H1 (cell line): ENCODE measurements at regions not wholly inside any gene's neighbourhood (a gene's known extent, or its start where the extent isn't known, plus 50 kb on each side); places are given as distances from the start of the nearest gene placed in this dataset.

Experiments
- CTCF ChIA-PET: fragments of 300-600 bp; sonication (Branson Sonifier 250); formaldehyde crosslinking; loops from one replicate; lab custom pipeline; 2021; ENCODE audit not compliant: partially characterized antibody; lab: Charles Lee
- POLR2A ChIA-PET: fragments of 300-600 bp; sonication (Branson Sonifier 250); formaldehyde crosslinking; loops from one replicate; lab custom pipeline; 2021; ENCODE audit warnings: inconsistent platforms; ENCODE audit not compliant: partially characterized antibody; lab: Charles Lee
- DNase-seq, 2 experiments: peaks; one replicate each; pipeline versions ENCODE4 v3.0.0 to v3.0.0-alpha.2; 2010 to 2022; ENCODE audit warnings: low spot score in 2 of 2, low read depth in 1 of 2, mixed read lengths in 1 of 2
- FAIRE-seq: peaks from 2 replicates; lab custom pipeline; 2011; peaks lifted over from hg19 to GRCh38; lab: Jason Lieb, UNC
- H2AFZ ChIP-seq: 2 replicates; pipeline ENCODE4 v1.8.1; 2012; ENCODE audit warnings: low read length, inconsistent platforms
- H2AK5ac ChIP-seq: 2 replicates; pipeline ENCODE4 v1.6.1; 2013; ENCODE audit warnings: low read depth, low read length
- H2BK120ac ChIP-seq: replicated peaks from 2 replicates; pipeline ENCODE3; 2013; ENCODE audit warnings: low read depth, low read length, inconsistent platforms
- H2BK12ac ChIP-seq: 2 replicates; pipeline ENCODE4 v1.6.1; 2013; ENCODE audit warnings: low read depth, low read length
- H2BK15ac ChIP-seq: 2 replicates; pipeline ENCODE4 v1.6.1; 2013; ENCODE audit warnings: low read length
- H2BK20ac ChIP-seq: 2 replicates; pipeline ENCODE4 v1.6.1; 2013; ENCODE audit warnings: low read length
- H2BK5ac ChIP-seq: 2 replicates; pipeline ENCODE4 v1.6.1; 2013; ENCODE audit warnings: low read depth, low read length
- H3K14ac ChIP-seq: 2 replicates; pipeline ENCODE4 v1.6.1; 2013; ENCODE audit warnings: inconsistent platforms; ENCODE audit not compliant: insufficient read length
- H3K18ac ChIP-seq: 2 replicates; pipeline ENCODE4 v1.6.1; 2013; ENCODE audit warnings: low read length; ENCODE audit errors: extremely low read depth
- H3K23ac ChIP-seq: 2 replicates; pipeline ENCODE4 v1.6.1; 2013; ENCODE audit warnings: inconsistent platforms; ENCODE audit not compliant: insufficient read length
- H3K23me2 ChIP-seq: 2 replicates; pipeline ENCODE4 v1.6.1; 2013; ENCODE audit warnings: low read depth, low read length
- H3K27ac ChIP-seq: 2 replicates; pipeline ENCODE4 v1.6.1; 2011; ENCODE audit warnings: low read depth, low read length, inconsistent platforms
- H3K27me3 ChIP-seq, 4 experiments: replicated peaks in 1 of 4; 1 replicate in 1 of 4; 2 replicates in 3 of 4; pipeline versions ENCODE4 v1.6.1 to v1.8.1; 2011 to 2013; ENCODE audit warnings: low read length in 3 of 4, mild to moderate bottlenecking in 3 of 4, inconsistent platforms in 2 of 4, mixed read lengths in 2 of 4, moderate library complexity in 1 of 4; ENCODE audit not compliant: control insufficient read depth in 3 of 4, insufficient read depth in 3 of 4; ENCODE audit errors: extremely low read depth in 1 of 4
- H3K36me3 ChIP-seq, 4 experiments: 2 replicates each; pipeline versions ENCODE4 v1.6.1 to v1.8.1; 2011 to 2013; ENCODE audit warnings: mild to moderate bottlenecking in 4 of 4, low read length in 3 of 4, moderate library complexity in 2 of 4, control low read depth in 1 of 4, inconsistent platforms in 1 of 4; ENCODE audit not compliant: insufficient read depth in 4 of 4, control insufficient read depth in 2 of 4
- H3K4ac ChIP-seq: replicated peaks from 2 replicates; pipeline ENCODE3; 2013; ENCODE audit warnings: low read length, low read depth, mixed read lengths, inconsistent platforms; ENCODE audit not compliant: insufficient read length
- H3K4me1 ChIP-seq, 4 experiments: replicated peaks in 1 of 4; 1 replicate in 1 of 4; 2 replicates in 3 of 4; pipeline versions ENCODE4 v1.6.1 to v1.8.1; 2011 to 2013; ENCODE audit warnings: low read length in 3 of 4, inconsistent platforms in 2 of 4, mixed read lengths in 1 of 4; ENCODE audit not compliant: insufficient read depth in 4 of 4, control insufficient read depth in 3 of 4
- H3K4me2 ChIP-seq, 2 experiments: 2 replicates each; pipeline versions ENCODE4 v1.6.1 to v1.8.1; 2011 to 2013; ENCODE audit warnings: low read depth in 2 of 2, low read length in 2 of 2, control low read depth in 1 of 2, inconsistent platforms in 1 of 2, mild to moderate bottlenecking in 1 of 2; ENCODE audit not compliant: insufficient read depth in 1 of 2
- H3K4me3 ChIP-seq, 4 experiments: fragments of 200-600, 300-600 bp in 1 of 4; sonication (generic), shearing (Covaris generic), sonication (Bioruptor Twin) in 1 of 4; 2 replicates each; pipeline versions ENCODE4 v1.5.1 to v1.8.1; 2011 to 2016; ENCODE audit warnings: low read length in 4 of 4, low read depth in 3 of 4, control low read depth in 2 of 4, inconsistent platforms in 2 of 4, mild to moderate bottlenecking in 2 of 4, mixed read lengths in 1 of 4, moderate library complexity in 1 of 4; ENCODE audit not compliant: insufficient read depth in 2 of 4; ENCODE audit errors: extremely low read depth in 1 of 4
- H3K56ac ChIP-seq: replicated peaks from 2 replicates; pipeline ENCODE3; 2013; ENCODE audit warnings: low read depth, mild to moderate bottlenecking, mixed read lengths, low read length, inconsistent platforms; ENCODE audit not compliant: insufficient read length
- H3K79me1 ChIP-seq: 2 replicates; pipeline ENCODE4 v1.6.1; 2013; ENCODE audit warnings: low read depth, low read length, control low read depth
- H3K79me2 ChIP-seq, 2 experiments: 2 replicates each; pipeline versions ENCODE4 v1.6.1 to v1.8.1; 2012 to 2013; ENCODE audit warnings: low read length in 2 of 2, mild to moderate bottlenecking in 2 of 2, inconsistent platforms in 1 of 2; ENCODE audit not compliant: insufficient read depth in 2 of 2, control insufficient read depth in 1 of 2
- H3K9ac ChIP-seq, 4 experiments: replicated peaks in 1 of 4; 1 replicate in 1 of 4; 2 replicates in 3 of 4; pipeline versions ENCODE4 v1.6.1 to v1.8.1; 2011 to 2013; ENCODE audit warnings: low read depth in 3 of 4, low read length in 3 of 4, control low read depth in 2 of 4, mild to moderate bottlenecking in 2 of 4, moderate library complexity in 2 of 4, inconsistent platforms in 1 of 4; ENCODE audit errors: extremely low read depth in 1 of 4
- H3K9me3 ChIP-seq, 2 experiments: 2 replicates each; pipeline versions ENCODE4 v1.6.1 to v1.8.1; 2012 to 2013; ENCODE audit warnings: mild to moderate bottlenecking in 2 of 2, moderate library complexity in 2 of 2, control low read depth in 1 of 2, inconsistent platforms in 1 of 2, low read depth in 1 of 2, low read length in 1 of 2, mixed read lengths in 1 of 2; ENCODE audit not compliant: insufficient read depth in 2 of 2
- H4K20me1 ChIP-seq, 2 experiments: replicated peaks in 1 of 2; 2 replicates each; pipeline versions ENCODE3 to v1.8.1; 2011 to 2013; ENCODE audit warnings: inconsistent platforms in 2 of 2, low read length in 2 of 2, mild to moderate bottlenecking in 1 of 2; ENCODE audit not compliant: insufficient read depth in 2 of 2, control insufficient read depth in 1 of 2
- H4K5ac ChIP-seq: 2 replicates; pipeline ENCODE4 v1.6.1; 2013; ENCODE audit warnings: low read length, low read depth, mixed read lengths, inconsistent platforms; ENCODE audit not compliant: insufficient read length
- H4K8ac ChIP-seq: 2 replicates; pipeline ENCODE4 v1.8.0; 2013; ENCODE audit warnings: mild to moderate bottlenecking, moderate library complexity, low read length, inconsistent platforms; ENCODE audit not compliant: insufficient read depth; ENCODE audit errors: extremely low read depth
- H4K91ac ChIP-seq: replicated peaks from 2 replicates; pipeline ENCODE3; 2013; ENCODE audit warnings: low read length, mixed read lengths, inconsistent platforms; ENCODE audit not compliant: insufficient read length
- CTCF ChIP-seq, 3 experiments: IDR thresholded peaks; 1 replicate in 2 of 3; 2 replicates in 1 of 3; pipeline versions ENCODE4 v1.5.1 to v1.6.1; 2011; ENCODE audit warnings: low read length in 3 of 3, mild to moderate bottlenecking in 3 of 3, inconsistent platforms in 2 of 3, low read depth in 1 of 3, moderate library complexity in 1 of 3; ENCODE audit not compliant: insufficient read depth in 1 of 3; ENCODE audit errors: control extremely low read depth in 1 of 3
- SRF ChIP-seq: IDR thresholded peaks from 2 replicates; pipeline ENCODE4 v1.6.1; 2011; ENCODE audit warnings: mild to moderate bottlenecking, low read depth, low read length, moderate library complexity
- TCF12 ChIP-seq: IDR thresholded peaks from 2 replicates; pipeline ENCODE4 v1.6.1; 2011; ENCODE audit warnings: low read depth, mild to moderate bottlenecking, low read length
- TEAD4 ChIP-seq: IDR thresholded peaks from 2 replicates; pipeline ENCODE4 v1.6.1; 2012; ENCODE audit warnings: low read depth, low read length, inconsistent platforms, mixed read lengths
- WGBS, 2 experiments: shearing (Covaris generic) in 1 of 2; methylation state at CpG; one replicate each; pipeline versions ENCODE4 v1.1.6 to v1.1.7; 2013 to 2015; ENCODE audit warnings: low lambda C conversion rate in 2 of 2, mixed read lengths in 2 of 2, inconsistent platforms in 1 of 2, low coverage in 1 of 2, missing lambda C conversion rate in 1 of 2; ENCODE audit not compliant: insufficient replicate concordance in 2 of 2, insufficient coverage in 1 of 2, insufficient read length in 1 of 2; ENCODE audit errors: extremely low coverage in 1 of 2, missing lambda C conversion rate in 1 of 2; 5-methylcytosine and 5-hydroxymethylcytosine counted together

- Histone ChIP-seq H4K20me1 (no peaks in the 10 kb centered on the region), H3K36me3 (no peaks in the 10 kb centered on the region; a peak in 1 of 8 replicates), H3K4ac (no peak overlapping the region), H3K79me2 (no peaks in the 10 kb centered on the region), H4K5ac (no peak overlapping the region), H4K91ac (no peak overlapping the region), H3K9me3 (peaks cover 42 to 66% of the 10 kb centered on the region in 2 experiments)
- no peak for DNase-seq
- POLR2A ChIA-PET = no interaction called here
- CTCF ChIA-PET = no interaction called here
- no peak for TF ChIP-seq TCF12
- no peak for TF ChIP-seq SRF
- no peak for TF ChIP-seq CTCF (IDR thresholded peaks at IDR 0.05; ENCODE audit: control extremely low read depth in 1 of 3, insufficient read depth in 1 of 3, low read depth in 1 of 3, low read length in 3 of 3)
- TF ChIP-seq TEAD4 = no peak
- TF ChIP-seq, all 59 proteins: peak for 0
- Histone ChIP-seq H2BK12ac (no peak overlapping the region), H3K18ac (no peak overlapping the region), H3K27ac (no peak overlapping the region), H3K4me3 (no peak overlapping the region), H3K4me2 (no peak overlapping the region), H3K9ac (no peak overlapping the region), H3K56ac (no peak overlapping the region), H2AFZ (no peak overlapping the region), H2BK15ac (no peak overlapping the region), H2BK5ac (no peak overlapping the region), H3K14ac (no peak overlapping the region), H2AK5ac (no peak overlapping the region), H3K23ac (no peak overlapping the region), H3K23me2 (no peaks in the 10 kb centered on the region), H3K79me1 (no peaks in the 10 kb centered on the region), H3K27me3 (no peaks in the 10 kb centered on the region), H2BK20ac (no peak overlapping the region), H2BK120ac (no peak overlapping the region), H4K8ac (no peak overlapping the region), H3K4me1 (no peaks in the 10 kb centered on the region)
- whole genome bisulfite sequencing, 2 experiments = 58% methylated on average over 6 of the region's 6 CpGs; no CpG with 5 or more reads in 1 of the 2 experiments
- FAIRE-seq = no peak
These were observed 181.7 kb downstream of the OR4C45 start for GRCh38 chr11:50214376-50214775.
